SK-N-SH treated with all-trans-retinoic acid at 6 μM for 48 hours (cell line): ENCODE measurements at regions not wholly inside any gene's neighbourhood (a gene's known extent, or its start where the extent isn't known, plus 50 kb on each side); places are given as distances from the start of the nearest gene placed in this dataset.

Experiments used
- ATAC-seq: fragments of 200-7000 bp; cut with Tn5 transposase; 3 replicates; pipeline ENCODE4 v1.9.1; 2020; ENCODE audit warnings: mild to moderate bottlenecking, moderate library complexity
- ARNTL ChIP-seq: fragments of 450-650 bp; formaldehyde crosslinking; IDR thresholded peaks from 2 replicates; pipeline ENCODE4 v1.5.0; 2020; ENCODE audit warnings: low read depth, mild to moderate bottlenecking, moderate library complexity, borderline replicate concordance
- BACH2 ChIP-seq: fragments of 250-450 bp; sonication (Bioruptor Pico); IDR thresholded peaks from 2 replicates; pipeline ENCODE4 v1.9.0; 2021; ENCODE audit warnings: mild to moderate bottlenecking, borderline replicate concordance
- CREB5 ChIP-seq: fragments of 250-450 bp; sonication (Bioruptor Pico); IDR thresholded peaks from 2 replicates; pipeline ENCODE4 v1.5.1; 2020; ENCODE audit warnings: low read depth, mild to moderate bottlenecking, moderate library complexity
- CSDC2 ChIP-seq: fragments of 250-450 bp; sonication (Bioruptor Pico); IDR thresholded peaks from 2 replicates; pipeline ENCODE4 v1.5.0; 2020; ENCODE audit warnings: mild to moderate bottlenecking, moderate library complexity
- ESRRG ChIP-seq: fragments of 250-450 bp; sonication (Bioruptor Pico); IDR thresholded peaks from 2 replicates; pipeline ENCODE4 v1.6.1; 2021; ENCODE audit warnings: mild to moderate bottlenecking
- ISL1 ChIP-seq: fragments of 250-450 bp; sonication (Bioruptor Pico); IDR thresholded peaks from 2 replicates; pipeline ENCODE4 v2.1.2; 2022; ENCODE audit warnings: mild to moderate bottlenecking, moderate library complexity
- PATZ1 ChIP-seq: fragments of 250-450 bp; sonication (Bioruptor Pico); IDR thresholded peaks from 2 replicates; pipeline ENCODE4 v1.8.0; 2020; ENCODE audit warnings: mild to moderate bottlenecking, moderate library complexity, borderline replicate concordance
- POU6F1 ChIP-seq: fragments of 250-450 bp; sonication (Bioruptor Pico); IDR thresholded peaks from 2 replicates; pipeline ENCODE4 v1.8.0; 2021; ENCODE audit warnings: low read depth, mild to moderate bottlenecking, moderate library complexity, borderline replicate concordance
- PPARA ChIP-seq: fragments of 250-450 bp; sonication (Bioruptor Pico); IDR thresholded peaks from 2 replicates; pipeline ENCODE4 v1.5.0; 2020; ENCODE audit warnings: mild to moderate bottlenecking, borderline replicate concordance
- RARB ChIP-seq: fragments of 250-450 bp; sonication (Bioruptor Pico); IDR thresholded peaks from 2 replicates; pipeline ENCODE4 v1.8.0; 2021; ENCODE audit warnings: mild to moderate bottlenecking, moderate library complexity
- TCF4 ChIP-seq: fragments of 250-450 bp; sonication (Bioruptor Pico); IDR thresholded peaks from 2 replicates; pipeline ENCODE4 v1.8.0; 2021; ENCODE audit warnings: mild to moderate bottlenecking, moderate library complexity, borderline replicate concordance
- TOX ChIP-seq: fragments of 250-450 bp; sonication (Bioruptor Pico); IDR thresholded peaks from 2 replicates; pipeline ENCODE4 v1.8.0; 2021; ENCODE audit warnings: mild to moderate bottlenecking, moderate library complexity, borderline replicate concordance
- TSHZ2 ChIP-seq: fragments of 250-450 bp; sonication (Bioruptor Pico); IDR thresholded peaks from 2 replicates; pipeline ENCODE4 v1.5.0; 2020; ENCODE audit warnings: mild to moderate bottlenecking, moderate library complexity
- ZC3H10 ChIP-seq: fragments of 250-450 bp; sonication (Bioruptor Pico); IDR thresholded peaks from 2 replicates; pipeline ENCODE4 v1.5.1; 2021; ENCODE audit warnings: mild to moderate bottlenecking, moderate library complexity
- ZFP30 ChIP-seq: fragments of 450-650 bp; formaldehyde crosslinking; IDR thresholded peaks from 2 replicates; pipeline ENCODE4 v1.5.0; 2022; ENCODE audit warnings: mild to moderate bottlenecking, moderate library complexity
- ZNF565 ChIP-seq: fragments of 450-650 bp; formaldehyde crosslinking; conservative IDR thresholded peaks from 2 replicates; pipeline ENCODE4 v1.5.0; 2020; ENCODE audit warnings: low read depth, mild to moderate bottlenecking, moderate library complexity
- ZNF70 ChIP-seq: fragments of 450-650 bp; formaldehyde crosslinking; IDR thresholded peaks from 2 replicates; pipeline ENCODE4 v1.5.0; 2020; ENCODE audit warnings: mild to moderate bottlenecking, moderate library complexity
- ZNF8 ChIP-seq: fragments of 450-650 bp; formaldehyde crosslinking; IDR thresholded peaks from 2 replicates; pipeline ENCODE4 v1.5.0; 2020; ENCODE audit warnings: mild to moderate bottlenecking, moderate library complexity

GRCh38 chr14:87656315-87656714, 336.7 kb downstream of the GALC start:
- no peak for TF ChIP-seq CSDC2 (CRISPR knock-in tag)
- no peak for TF ChIP-seq ZNF8
- TF ChIP-seq ZNF70, result no peak
- no peak for TF ChIP-seq PPARA (CRISPR knock-in tag)
- no peak for TF ChIP-seq CREB5 (CRISPR knock-in tag)
- no peak for TF ChIP-seq ZC3H10 (CRISPR knock-in tag)
- no peak for TF ChIP-seq ESRRG (CRISPR knock-in tag)
- TF ChIP-seq TOX (CRISPR knock-in tag), result no peak
- no peak for TF ChIP-seq RARB (CRISPR knock-in tag)
- no peak for TF ChIP-seq POU6F1 (CRISPR knock-in tag)
- ATAC-seq, result no peak

- no peak for ATAC-seq
- TF ChIP-seq TSHZ2 (CRISPR knock-in tag), result no peak
- TF ChIP-seq CREB5 (CRISPR knock-in tag), result no peak
- no peak for TF ChIP-seq ARNTL
- no peak for TF ChIP-seq ISL1 (CRISPR knock-in tag)
- no peak for TF ChIP-seq PATZ1 (CRISPR knock-in tag)
Observed at GRCh38 chr14:87652278-87652677, 340.7 kb downstream of the GALC start.

- TF ChIP-seq ZNF565 (CRISPR knock-in tag), result no peak
- no peak for TF ChIP-seq BACH2 (CRISPR knock-in tag)
- TF ChIP-seq CSDC2 (CRISPR knock-in tag), result no peak
- no peak for TF ChIP-seq RARB (CRISPR knock-in tag)
- TF ChIP-seq ZC3H10 (CRISPR knock-in tag), result no peak
- TF ChIP-seq ESRRG (CRISPR knock-in tag), result no peak
- no peak for TF ChIP-seq PATZ1 (CRISPR knock-in tag)
- TF ChIP-seq PPARA (CRISPR knock-in tag), result no peak
- TF ChIP-seq TSHZ2 (CRISPR knock-in tag), result no peak
- no peak for TF ChIP-seq ARNTL
- no peak for TF ChIP-seq TOX (CRISPR knock-in tag)
- TF ChIP-seq TCF4 (CRISPR knock-in tag), result no peak
- TF ChIP-seq ZFP30 (CRISPR knock-in tag), result no peak
- no peak for TF ChIP-seq POU6F1 (CRISPR knock-in tag)
- no peak for ATAC-seq
Observed at GRCh38 chr14:87644689-87645088, 348.3 kb downstream of the GALC start.
